Neuronal stem cell (in vitro differentiated cells): ENCODE measurements at regions not wholly inside any gene's neighbourhood (a gene's known extent, or its start where the extent isn't known, plus 50 kb on each side); places are given as distances from the start of the nearest gene placed in this dataset.
"Not testable (repeated sequence)": the region's sequence is repeated elsewhere in the genome, so short reads cannot be mapped to it uniquely, and the experiment has no call there.

Source experiments
- DNase-seq: peaks from one replicate; pipeline ENCODE4 v3.0.0-alpha.2; 2013; ENCODE audit warnings: low spot score
- H2AFZ ChIP-seq: one replicate; pipeline ENCODE4 v1.6.1; 2013; ENCODE audit warnings: mild to moderate bottlenecking, low read length, inconsistent platforms
- H2AK5ac ChIP-seq: 2 replicates; pipeline ENCODE4 v1.6.1; 2013; ENCODE audit warnings: low read depth, mild to moderate bottlenecking, inconsistent platforms, low read length, moderate library complexity, mixed read lengths
- H2BK120ac ChIP-seq: 2 replicates; pipeline ENCODE4 v1.6.1; 2013; ENCODE audit warnings: low read depth, mild to moderate bottlenecking, inconsistent platforms, low read length, moderate library complexity, mixed read lengths
- H2BK12ac ChIP-seq: one replicate; pipeline ENCODE4 v1.6.1; 2013; ENCODE audit warnings: low read length, inconsistent platforms
- H2BK15ac ChIP-seq: 2 replicates; pipeline ENCODE4 v1.6.1; 2013; ENCODE audit warnings: mild to moderate bottlenecking, low read length, inconsistent platforms, mixed read lengths
- H2BK5ac ChIP-seq: one replicate; pipeline ENCODE4 v1.6.1; 2013; ENCODE audit warnings: inconsistent platforms, mild to moderate bottlenecking, low read length, moderate library complexity
- H3K14ac ChIP-seq: one replicate; pipeline ENCODE4 v1.6.1; 2013; ENCODE audit warnings: low read length, inconsistent platforms
- H3K18ac ChIP-seq: 2 replicates; pipeline ENCODE4 v1.6.1; 2013; ENCODE audit warnings: low read length, inconsistent platforms
- H3K23ac ChIP-seq: 2 replicates; pipeline ENCODE4 v1.6.1; 2013; ENCODE audit warnings: low read depth, mild to moderate bottlenecking, mixed read lengths, low read length, inconsistent platforms; ENCODE audit not compliant: poor library complexity
- H3K27ac ChIP-seq: replicated peaks from 3 replicates; pipeline ENCODE4 v1.5.1; 2013; ENCODE audit warnings: low read length, inconsistent platforms
- H3K27me3 ChIP-seq, 3 experiments: 2 replicates each; pipeline ENCODE4 v1.6.1; 2013; ENCODE audit warnings: low read length in 3 of 3, mild to moderate bottlenecking in 2 of 3, inconsistent platforms in 1 of 3, low read depth in 1 of 3, mixed read lengths in 1 of 3, moderate library complexity in 1 of 3; ENCODE audit not compliant: control insufficient read depth in 3 of 3, insufficient read depth in 3 of 3
- H3K36me3 ChIP-seq, 2 donors: replicated peaks in 1 of 2; 2 replicates each; pipeline ENCODE4 v1.6.1; 2013; ENCODE audit warnings: low read length in 2 of 2; ENCODE audit not compliant: control insufficient read depth in 2 of 2, insufficient read depth in 2 of 2
- H3K4ac ChIP-seq: 2 replicates; pipeline ENCODE4 v1.6.1; 2013; ENCODE audit warnings: inconsistent platforms, mild to moderate bottlenecking, low read length, moderate library complexity
- H3K4me1 ChIP-seq, 2 donors: 1 replicate in 1 of 2; 2 replicates in 1 of 2; pipeline ENCODE4 v1.6.1; 2013; ENCODE audit warnings: low read length in 2 of 2, low read depth in 1 of 2; ENCODE audit not compliant: control insufficient read depth in 2 of 2, insufficient read depth in 1 of 2
- H3K4me2 ChIP-seq: one replicate; pipeline ENCODE4 v1.6.1; 2013; ENCODE audit warnings: mild to moderate bottlenecking, low read length, inconsistent platforms; ENCODE audit not compliant: insufficient read depth, poor library complexity, severe bottlenecking
- H3K4me3 ChIP-seq, 2 donors: 2 replicates each; pipeline ENCODE4 v1.5.1; 2013; ENCODE audit warnings: low read length in 2 of 2, mild to moderate bottlenecking in 2 of 2, inconsistent platforms in 1 of 2, moderate library complexity in 1 of 2
- H3K79me1 ChIP-seq: one replicate; pipeline ENCODE4 v1.6.1; 2013; ENCODE audit warnings: low read depth, mild to moderate bottlenecking, inconsistent platforms, low read length, moderate library complexity
- H3K9ac ChIP-seq: one replicate; pipeline ENCODE4 v1.6.1; 2013; ENCODE audit warnings: mild to moderate bottlenecking, low read depth, low read length, inconsistent platforms; ENCODE audit not compliant: poor library complexity
- H3K9me3 ChIP-seq, 2 donors: replicated peaks in 1 of 2; 2 replicates each; pipeline versions ENCODE3 to v1.6.1; 2013; ENCODE audit warnings: low read length in 2 of 2, mild to moderate bottlenecking in 2 of 2, inconsistent platforms in 1 of 2, low read depth in 1 of 2, mixed read lengths in 1 of 2, moderate library complexity in 1 of 2; ENCODE audit not compliant: control insufficient read depth in 2 of 2, insufficient read depth in 1 of 2
- H4K8ac ChIP-seq: one replicate; pipeline ENCODE4 v1.6.1; 2013; ENCODE audit warnings: low read depth, mild to moderate bottlenecking, inconsistent platforms, low read length, moderate library complexity
- H4K91ac ChIP-seq: one replicate; pipeline ENCODE4 v1.6.1; 2013; ENCODE audit warnings: low read length, low read depth, mild to moderate bottlenecking, inconsistent platforms; ENCODE audit not compliant: poor library complexity
- WGBS, 2 donors: extraction: QIAGEN DNeasy Blood & Tissue Kit; methylation state at CpG; one replicate each; pipeline ENCODE4 v1.1.7; 2013; ENCODE audit warnings: missing lambda C conversion rate in 2 of 2, mixed read lengths in 1 of 2; ENCODE audit not compliant: insufficient read length in 2 of 2, insufficient replicate concordance in 1 of 2; ENCODE audit errors: extremely low coverage in 2 of 2; 5-methylcytosine and 5-hydroxymethylcytosine counted together

- H4K91ac ChIP-seq, H2AK5ac ChIP-seq, H3K23ac ChIP-seq, H3K18ac ChIP-seq, H3K36me3 ChIP-seq, H3K4me1 ChIP-seq, H3K27ac ChIP-seq, H2AFZ ChIP-seq, H4K8ac ChIP-seq, H2BK12ac ChIP-seq, DNase-seq, H3K27me3 ChIP-seq, H3K14ac ChIP-seq, H2BK5ac ChIP-seq, H3K4me3 ChIP-seq, H3K4ac ChIP-seq, H3K9ac ChIP-seq, H2BK120ac ChIP-seq, H2BK15ac ChIP-seq, H3K4me2 ChIP-seq, H3K79me1 ChIP-seq, H3K9me3 ChIP-seq: not testable (repeated sequence)
- WGBS, 2 donors, result no CpG with 5 or more reads among the region's 6 CpGs
Observed at GRCh38 chr15:20334451-20334850, 207.1 kb downstream of the GOLGA6L6 start.

GRCh38 chr15:20325751-20326150 is 215.8 kb downstream of the GOLGA6L6 start:
- not testable (repeated sequence) for H4K91ac ChIP-seq, H3K27ac ChIP-seq, H3K18ac ChIP-seq, H2BK15ac ChIP-seq, H3K79me1 ChIP-seq, H3K9me3 ChIP-seq, H2AFZ ChIP-seq, H4K8ac ChIP-seq, H2BK5ac ChIP-seq, H2BK12ac ChIP-seq, H3K23ac ChIP-seq, H3K14ac ChIP-seq, H3K36me3 ChIP-seq, H3K4me3 ChIP-seq, H2BK120ac ChIP-seq, H3K4ac ChIP-seq, H2AK5ac ChIP-seq, H3K9ac ChIP-seq, DNase-seq, H3K27me3 ChIP-seq, H3K4me1 ChIP-seq, H3K4me2 ChIP-seq
- no CpG with 5 or more reads among the region's 4 CpGs for WGBS, 2 donors

GRCh38 chr15:20317132-20317531 is 224.5 kb downstream of the GOLGA6L6 start:
- H3K9me3 ChIP-seq, H3K4me1 ChIP-seq, H3K36me3 ChIP-seq, H2AFZ ChIP-seq, H3K27ac ChIP-seq, H3K23ac ChIP-seq, H3K4me3 ChIP-seq, DNase-seq, H2BK5ac ChIP-seq, H2BK120ac ChIP-seq, H3K4me2 ChIP-seq, H4K8ac ChIP-seq, H2BK15ac ChIP-seq, H3K14ac ChIP-seq, H4K91ac ChIP-seq, H2AK5ac ChIP-seq, H3K79me1 ChIP-seq, H3K4ac ChIP-seq, H3K9ac ChIP-seq, H3K18ac ChIP-seq, H2BK12ac ChIP-seq, H3K27me3 ChIP-seq: not testable (repeated sequence)
- 100% methylated on average over 1 of the region's 2 CpGs for WGBS, 2 donors

- not testable (repeated sequence) for H3K4ac ChIP-seq, H3K4me3 ChIP-seq, H3K27me3 ChIP-seq, H2AFZ ChIP-seq, H3K27ac ChIP-seq, H3K9ac ChIP-seq, H3K4me2 ChIP-seq, H3K18ac ChIP-seq, H4K8ac ChIP-seq, H4K91ac ChIP-seq, H3K14ac ChIP-seq, H3K36me3 ChIP-seq, H3K23ac ChIP-seq, H3K79me1 ChIP-seq, H2BK120ac ChIP-seq, H2BK12ac ChIP-seq, H2AK5ac ChIP-seq, H3K4me1 ChIP-seq, H2BK15ac ChIP-seq, H2BK5ac ChIP-seq, DNase-seq, H3K9me3 ChIP-seq
- no CpG with 5 or more reads among the region's 23 CpGs for WGBS, 2 donors
Observed at GRCh38 chr15:20311014-20311680, 230.5 kb downstream of the GOLGA6L6 start.
